Endothelial cell of umbilical vein (primary cell): ENCODE measurements at regions not wholly inside any gene's neighbourhood (a gene's known extent, or its start where the extent isn't known, plus 50 kb on each side); places are given as distances from the start of the nearest gene placed in this dataset.

ENCODE experiments used
- CTCF ChIP-seq, 2 donors: IDR thresholded peaks; 1 replicate in 1 of 2; 2 replicates in 1 of 2; pipeline ENCODE4 v1.5.1; 2011; ENCODE audit warnings: low read length in 2 of 2, mild to moderate bottlenecking in 2 of 2, moderate library complexity in 2 of 2, control low read depth in 1 of 2, inconsistent platforms in 1 of 2, low read depth in 1 of 2; ENCODE audit not compliant: insufficient read depth in 1 of 2; ENCODE audit errors: extremely low read depth in 1 of 2
- EZH2 ChIP-seq: IDR thresholded peaks from 2 replicates; pipeline ENCODE4 v1.6.1; 2012; ENCODE audit warnings: borderline replicate concordance, low read depth, mild to moderate bottlenecking, moderate library complexity, low read length, inconsistent platforms; ENCODE audit not compliant: severe bottlenecking
- FOS ChIP-seq: IDR thresholded peaks from 2 replicates; pipeline ENCODE4 v1.6.1; 2011; ENCODE audit warnings: mild to moderate bottlenecking, low read length, moderate library complexity, borderline replicate concordance; ENCODE audit not compliant: insufficient read depth
- GATA2 ChIP-seq: IDR thresholded peaks from 2 replicates; pipeline ENCODE4 v1.7.0; 2011; ENCODE audit warnings: low read depth, mild to moderate bottlenecking, moderate library complexity, mixed read lengths, low read length; ENCODE audit not compliant: insufficient read length, insufficient read depth
- JUN ChIP-seq: IDR thresholded peaks from 2 replicates; pipeline ENCODE4 v1.6.1; 2011; ENCODE audit warnings: borderline replicate concordance, low read depth; ENCODE audit not compliant: insufficient read length, insufficient read depth
- MAX ChIP-seq: IDR thresholded peaks from 2 replicates; pipeline ENCODE4 v1.6.1; 2011; ENCODE audit not compliant: insufficient read depth, insufficient read length
- MYC ChIP-seq: IDR thresholded peaks from one replicate; pipeline ENCODE4 v1.6.1; 2011; ENCODE audit warnings: mild to moderate bottlenecking, low read depth, low read length
- POLR2A ChIP-seq: IDR thresholded peaks from 2 replicates; pipeline ENCODE4 v1.6.1; 2012; ENCODE audit warnings: low read depth, mild to moderate bottlenecking, control low read depth, low read length
- POLR2AphosphoS5 ChIP-seq: IDR thresholded peaks from 2 replicates; pipeline ENCODE4 v1.6.1; 2012; ENCODE audit warnings: low read depth, mild to moderate bottlenecking, control low read depth, low read length, moderate library complexity; ENCODE audit not compliant: insufficient read depth

- no peak for TF ChIP-seq POLR2A
- TF ChIP-seq POLR2AphosphoS5, result no peak
- TF ChIP-seq CTCF (IDR thresholded peaks at IDR 0.05; ENCODE audit: extremely low read depth in 1 of 2, insufficient read depth in 1 of 2, low read depth in 1 of 2, low read length in 2 of 2), result no peak
- TF ChIP-seq EZH2, result no peak
- TF ChIP-seq JUN, result no peak
- no peak for TF ChIP-seq MAX
- no peak for TF ChIP-seq FOS
- no peak for TF ChIP-seq MYC
- TF ChIP-seq GATA2, result no peak
Measured at GRCh38 chr3:76028774-76029173, 243.4 kb upstream of the ZNF717 start.
